ENCODE measurements at regions not wholly inside any gene's neighbourhood (a gene's known extent, or its start where the extent isn't known, plus 50 kb on each side); places are given as distances from the start of the nearest gene placed in this dataset.

DNA sequence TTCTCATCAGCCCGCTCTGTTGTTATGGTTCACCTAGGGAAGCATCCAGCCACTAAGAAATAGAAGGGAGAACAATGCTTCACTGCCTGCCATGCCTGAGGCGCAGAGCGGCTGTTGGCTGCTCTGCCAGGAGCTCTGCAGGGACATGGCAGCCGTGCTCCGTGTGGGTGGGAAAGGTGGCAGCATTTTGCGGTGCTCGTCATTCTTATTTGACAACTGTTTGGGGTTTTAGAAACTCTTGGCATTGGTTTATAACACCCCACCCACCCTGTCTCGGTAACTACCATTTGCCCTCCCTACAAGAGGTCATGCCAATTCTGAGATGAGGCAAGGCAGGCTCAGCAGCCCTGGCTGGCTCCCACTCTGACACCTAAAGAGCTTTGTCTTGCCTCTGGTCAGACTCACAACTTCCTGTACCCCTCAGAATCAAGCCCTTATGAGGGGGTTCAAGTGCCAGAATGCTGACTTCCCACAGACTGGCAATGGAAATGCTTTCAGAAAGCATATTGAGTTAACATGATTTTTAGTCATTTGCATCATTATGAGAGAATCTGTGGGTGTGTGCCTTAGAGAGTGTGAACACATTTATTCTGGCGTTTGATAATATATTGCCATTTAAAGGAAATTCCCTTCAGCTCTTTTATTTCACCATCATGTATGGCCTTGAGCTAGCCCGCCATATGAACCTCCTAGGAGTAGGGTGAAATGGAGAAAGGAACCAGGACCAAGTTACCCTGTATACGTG is 288.0 kb upstream of the ANKRD55 start:
- TF ChIP-seq POLR2A (IDR thresholded peaks at IDR 0.05; ENCODE audit: low read depth, low read length) = no peak
- no peak for TF ChIP-seq TAF1 (IDR thresholded peaks at IDR 0.05; ENCODE audit: borderline replicate concordance, low read depth, low read length)
- TF ChIP-seq POLR2AphosphoS5 (IDR thresholded peaks at IDR 0.05; ENCODE audit: low read depth, low read length) = no peak
